K562 (cell line): ENCODE measurements at regions not wholly inside any gene's neighbourhood (a gene's known extent, or its start where the extent isn't known, plus 50 kb on each side); places are given as distances from the start of the nearest gene placed in this dataset.

Experiments used
- DACH1 ChIP-seq: fragments of 450-650 bp; IDR thresholded peaks from 2 replicates; pipeline ENCODE4 v1.6.1; 2018; ENCODE audit not compliant: partially characterized antibody
- ETS2 ChIP-seq: IDR thresholded peaks from 2 replicates; pipeline ENCODE4 v1.6.1; 2016; ENCODE audit warnings: borderline replicate concordance, missing genetic modification characterization, mild to moderate bottlenecking, moderate library complexity, missing compliant biosample characterization; ENCODE audit not compliant: poor library complexity, severe bottlenecking
- GTF3C2 ChIP-seq: IDR thresholded peaks from 3 replicates; pipeline ENCODE4 v1.6.1; 2011; ENCODE audit warnings: borderline replicate concordance, mild to moderate bottlenecking, moderate library complexity; ENCODE audit not compliant: insufficient read length; ENCODE audit errors: extremely low read depth
- HINFP ChIP-seq: fragments of 450-650 bp; conservative IDR thresholded peaks from 2 replicates; pipeline ENCODE4 v1.6.1; 2016; ENCODE audit warnings: missing genetic modification characterization, low read depth, mild to moderate bottlenecking, control low read depth, missing compliant biosample characterization
- KLF6 ChIP-seq: fragments of 250-450 bp; sonication (Bioruptor Pico); IDR thresholded peaks from 2 replicates; pipeline ENCODE4 v1.4.0; 2020; ENCODE audit warnings: mild to moderate bottlenecking, moderate library complexity, borderline replicate concordance
- MAFF ChIP-seq: IDR thresholded peaks from 2 replicates; pipeline ENCODE4 v1.6.1; 2012; ENCODE audit warnings: low read length, improper control_type of control experiment
- NONO ChIP-seq, 2 experiments: fragments of 200-400 bp in 1 of 2; fragments of 450-650 bp in 1 of 2; formaldehyde crosslinking in 1 of 2; IDR thresholded peaks; 2 replicates each; pipeline ENCODE4 v1.6.1; 2017; ENCODE audit warnings: low read depth in 2 of 2, mild to moderate bottlenecking in 2 of 2, moderate library complexity in 2 of 2, low read length in 1 of 2
- PKNOX1 ChIP-seq: fragments of 450-650 bp; IDR thresholded peaks from 2 replicates; pipeline ENCODE4 v1.6.1; 2016
- PPARD ChIP-seq: fragments of 250-450 bp; sonication (Bioruptor Pico); IDR thresholded peaks from 2 replicates; pipeline ENCODE4 v1.8.0; 2022; ENCODE audit warnings: inconsistent platforms, mild to moderate bottlenecking, moderate library complexity
- RB1 ChIP-seq: fragments of 450-650 bp; IDR thresholded peaks from 2 replicates; pipeline ENCODE4 v1.6.1; 2017; ENCODE audit warnings: low read depth, mild to moderate bottlenecking
- RBM14 ChIP-seq: fragments of 200-400 bp; formaldehyde crosslinking; IDR thresholded peaks from 2 replicates; pipeline ENCODE4 v1.6.1; 2018; ENCODE audit warnings: low read depth, mild to moderate bottlenecking, low read length, moderate library complexity, borderline replicate concordance; ENCODE audit not compliant: insufficient read depth
- ZBTB7A ChIP-seq: IDR thresholded peaks from 2 replicates; pipeline ENCODE4 v1.6.1; 2011; ENCODE audit warnings: low read depth, mild to moderate bottlenecking, low read length, moderate library complexity, borderline replicate concordance; ENCODE audit not compliant: control insufficient read depth
- ZBTB9 ChIP-seq: fragments of 450-650 bp; formaldehyde crosslinking; IDR thresholded peaks from 2 replicates; pipeline ENCODE4 v1.4.0; 2020; ENCODE audit warnings: mild to moderate bottlenecking, moderate library complexity
- ZKSCAN1 ChIP-seq: fragments of 150-350 bp; IDR thresholded peaks from 2 replicates; pipeline ENCODE4 v1.6.1; 2016; ENCODE audit warnings: low read depth, low read length
- ZNF717 ChIP-seq: fragments of 250-450 bp; sonication (Bioruptor Pico); IDR thresholded peaks from 2 replicates; pipeline ENCODE4 v1.5.0; 2021
- TF ChIP-seq, protein P1 (sequence below): sonication (generic); formaldehyde crosslinking; IDR thresholded peaks from 2 replicates; pipeline ENCODE4 v1.8.0; 2023; ENCODE audit warnings: mild to moderate bottlenecking, missing genetic modification reagents

- TF ChIP-seq ZKSCAN1 (no peak), RBM14 (no peak), NONO (IDR thresholded peaks at IDR 0.05; ENCODE audit: low read depth in 2 of 2, low read length in 1 of 2) (no peak), DACH1 (no peak), PPARD (CRISPR knock-in tag) (no peak), ZBTB9 (CRISPR knock-in tag) (no peak), MAFF (0 out of 2 replicates have a peak, but pooled peaks have one; percentile 5), KLF6 (CRISPR knock-in tag) (no peak), RB1 (no peak), GTF3C2 (no peak), ZNF717 (no peak), ZBTB7A (no peak), PKNOX1 (peak; percentile 27; the same call in 1 of the 2 replicates), ETS2 (tag) (no peak), HINFP (tag) (no peak)
- TF ChIP-seq, protein P1, sequence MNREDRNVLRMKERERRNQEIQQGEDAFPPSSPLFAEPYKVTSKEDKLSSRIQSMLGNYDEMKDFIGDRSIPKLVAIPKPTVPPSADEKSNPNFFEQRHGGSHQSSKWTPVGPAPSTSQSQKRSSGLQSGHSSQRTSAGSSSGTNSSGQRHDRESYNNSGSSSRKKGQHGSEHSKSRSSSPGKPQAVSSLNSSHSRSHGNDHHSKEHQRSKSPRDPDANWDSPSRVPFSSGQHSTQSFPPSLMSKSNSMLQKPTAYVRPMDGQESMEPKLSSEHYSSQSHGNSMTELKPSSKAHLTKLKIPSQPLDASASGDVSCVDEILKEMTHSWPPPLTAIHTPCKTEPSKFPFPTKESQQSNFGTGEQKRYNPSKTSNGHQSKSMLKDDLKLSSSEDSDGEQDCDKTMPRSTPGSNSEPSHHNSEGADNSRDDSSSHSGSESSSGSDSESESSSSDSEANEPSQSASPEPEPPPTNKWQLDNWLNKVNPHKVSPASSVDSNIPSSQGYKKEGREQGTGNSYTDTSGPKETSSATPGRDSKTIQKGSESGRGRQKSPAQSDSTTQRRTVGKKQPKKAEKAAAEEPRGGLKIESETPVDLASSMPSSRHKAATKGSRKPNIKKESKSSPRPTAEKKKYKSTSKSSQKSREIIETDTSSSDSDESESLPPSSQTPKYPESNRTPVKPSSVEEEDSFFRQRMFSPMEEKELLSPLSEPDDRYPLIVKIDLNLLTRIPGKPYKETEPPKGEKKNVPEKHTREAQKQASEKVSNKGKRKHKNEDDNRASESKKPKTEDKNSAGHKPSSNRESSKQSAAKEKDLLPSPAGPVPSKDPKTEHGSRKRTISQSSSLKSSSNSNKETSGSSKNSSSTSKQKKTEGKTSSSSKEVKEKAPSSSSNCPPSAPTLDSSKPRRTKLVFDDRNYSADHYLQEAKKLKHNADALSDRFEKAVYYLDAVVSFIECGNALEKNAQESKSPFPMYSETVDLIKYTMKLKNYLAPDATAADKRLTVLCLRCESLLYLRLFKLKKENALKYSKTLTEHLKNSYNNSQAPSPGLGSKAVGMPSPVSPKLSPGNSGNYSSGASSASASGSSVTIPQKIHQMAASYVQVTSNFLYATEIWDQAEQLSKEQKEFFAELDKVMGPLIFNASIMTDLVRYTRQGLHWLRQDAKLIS: peak; percentile 30; the same call in 1 of the 2 replicates
Measured at GRCh38 chr21:38958940-38959691, 153.4 kb downstream of the ETS2 start (continued).
